ENCODE measurements at regions not wholly inside any gene's neighbourhood (a gene's known extent, or its start where the extent isn't known, plus 50 kb on each side); places are given as distances from the start of the nearest gene placed in this dataset.
A peak's percentile ranks its signal among the peaks of the same experiment; 100 is the strongest.
"Not testable (repeated sequence)": the region's sequence is repeated elsewhere in the genome, so short reads cannot be mapped to it uniquely, and the experiment has no call there.

DNA sequence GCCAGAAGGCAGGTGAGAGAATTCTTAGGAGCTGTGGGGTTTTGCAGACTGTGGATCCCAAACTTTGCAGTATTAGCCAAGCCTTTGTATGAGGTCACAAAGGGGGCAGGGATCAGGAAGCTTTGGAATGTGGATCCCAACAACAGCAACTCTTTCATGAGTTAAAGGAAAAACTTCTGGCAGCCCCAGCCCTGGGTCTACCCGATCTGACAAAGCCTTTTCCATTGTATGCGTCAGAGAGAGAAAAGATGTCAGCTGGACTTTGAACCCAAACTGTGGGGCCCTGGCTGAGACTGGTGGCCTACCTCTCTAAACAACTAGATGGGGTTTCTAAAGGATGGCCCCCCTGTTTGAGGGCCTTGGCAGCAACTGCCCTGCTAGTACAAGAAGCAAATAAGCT lies 101.8 kb upstream of the OSBPL11 start:
- not testable (repeated sequence) for DNase-seq (ENCODE audit: low read depth in 2 of 2)

- peak in 1 of 2 donors; percentile 16 for DNase-seq (ENCODE audit: low read depth in 2 of 2)
Observed at GRCh38 chr3:125697979-125698640, 102.8 kb upstream of the OSBPL11 start.

DNA sequence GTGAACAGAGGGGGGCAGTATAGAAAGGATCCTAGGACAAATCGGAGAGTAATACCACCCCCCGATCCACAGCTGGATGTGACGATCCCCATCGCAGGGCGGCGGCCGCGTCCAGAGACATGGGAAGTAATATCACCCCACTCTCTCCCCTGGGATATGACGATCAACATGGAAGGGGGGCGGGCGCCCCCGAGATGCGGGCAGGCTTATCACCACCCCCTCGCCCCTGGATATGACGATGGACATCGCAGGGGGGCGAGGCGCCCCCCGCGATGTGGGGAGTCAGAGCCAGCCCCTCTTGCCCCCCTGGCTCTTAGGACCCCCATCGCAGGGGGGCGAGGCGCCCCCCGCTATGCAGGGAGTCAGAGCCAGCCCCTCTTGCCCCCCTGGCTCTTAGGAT lies 120.4 kb upstream of the OSBPL11 start:
- DNase-seq (ENCODE audit: low read depth in 2 of 2) = no peak

DNA sequence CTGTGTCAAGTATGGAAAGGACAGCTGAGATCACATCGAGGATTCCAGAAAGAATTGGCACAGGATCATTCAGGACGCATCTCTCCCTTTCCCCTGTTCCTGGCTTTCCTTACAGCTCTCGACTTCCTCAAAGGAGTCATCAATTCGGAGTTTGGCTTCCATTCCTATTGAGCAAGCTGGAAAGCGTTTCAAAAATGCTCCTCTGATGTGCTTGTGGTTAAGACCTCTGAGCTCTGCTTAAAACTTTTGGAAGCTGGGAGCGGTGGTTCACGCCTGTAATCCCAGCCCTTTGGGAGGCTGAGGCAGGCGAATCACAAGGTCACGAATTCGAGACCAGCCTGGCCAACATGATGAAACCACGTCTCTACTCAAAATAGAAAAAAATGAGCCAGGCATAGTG lies 136.9 kb upstream of the OSBPL11 start:
- DNase-seq (ENCODE audit: low read depth in 2 of 2) = not testable (repeated sequence)

GRCh38 chr3:125741991-125742718 lies 146.9 kb upstream of the OSBPL11 start:
- DNase-seq (ENCODE audit: low read depth in 2 of 2) = not testable (repeated sequence)

- peak in 1 of 2 donors; percentile 12 for DNase-seq (ENCODE audit: low read depth in 2 of 2)
Observed at GRCh38 chr3:125742845-125743244, 147.5 kb upstream of the OSBPL11 start.

- not testable (repeated sequence) for DNase-seq (ENCODE audit: low read depth in 2 of 2)
Observed at GRCh38 chr3:125757050-125757449, 161.8 kb upstream of the OSBPL11 start.

DNA sequence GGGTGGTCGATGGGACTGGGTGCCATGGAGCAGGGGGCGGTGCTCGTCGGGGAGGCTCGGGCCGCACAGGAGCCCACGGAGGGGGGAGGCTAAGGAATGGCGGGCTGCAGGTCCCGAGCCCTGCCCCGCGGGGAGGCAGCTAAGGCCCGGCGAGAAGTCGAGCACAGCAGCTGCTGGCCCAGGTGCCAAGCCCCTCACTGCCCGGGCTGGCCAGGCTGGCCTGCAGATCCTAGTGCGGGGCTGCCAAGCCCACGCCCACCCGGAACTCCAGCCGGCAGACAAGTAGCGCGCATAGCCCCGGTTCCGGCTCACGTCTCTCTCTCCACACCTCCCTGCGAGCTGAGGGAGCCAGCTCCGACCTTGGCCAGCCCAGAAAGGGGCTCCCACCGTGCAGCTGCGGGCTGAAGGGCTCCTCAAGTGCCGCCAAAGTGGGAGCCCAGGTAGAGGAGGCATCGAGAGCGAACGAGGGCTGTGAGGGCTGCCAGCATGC lies 163.4 kb upstream of the OSBPL11 start:
- DNase-seq (ENCODE audit: low read depth in 2 of 2) = not testable (repeated sequence)

- DNase-seq (ENCODE audit: low read depth in 2 of 2) = not testable (repeated sequence)
Observed at GRCh38 chr3:125762601-125763000, 167.3 kb upstream of the OSBPL11 start.

DNA sequence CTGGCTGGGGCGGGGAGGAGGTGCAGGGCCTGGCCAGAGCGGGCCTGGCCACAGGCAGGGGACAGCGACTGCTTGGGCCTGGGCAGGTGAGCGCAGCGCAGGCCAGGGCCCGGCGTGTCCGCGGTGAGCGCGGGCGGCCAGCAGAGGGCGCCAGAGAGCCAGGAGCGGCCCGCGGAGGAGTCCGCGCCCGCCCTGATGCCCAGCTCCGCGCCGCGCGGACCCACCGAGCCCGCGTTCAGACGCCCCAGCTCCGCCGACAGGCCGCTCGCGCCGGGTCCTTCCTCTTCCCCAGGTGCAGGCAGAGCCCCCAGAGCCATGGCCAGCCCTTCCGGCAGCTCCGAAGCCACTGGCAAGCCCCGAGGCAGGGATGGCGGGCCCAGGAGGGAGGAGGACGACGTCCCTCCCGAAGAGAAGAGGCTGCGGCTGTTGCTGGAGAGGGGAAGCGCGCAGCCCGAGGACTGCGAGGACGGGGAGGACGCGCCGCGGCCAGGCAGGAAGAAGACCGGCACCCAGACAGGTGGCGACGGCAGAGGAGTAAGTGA lies 171.1 kb upstream of the OSBPL11 start:
- DNase-seq (ENCODE audit: low read depth in 2 of 2) = peak; percentile 48 to 69

DNA sequence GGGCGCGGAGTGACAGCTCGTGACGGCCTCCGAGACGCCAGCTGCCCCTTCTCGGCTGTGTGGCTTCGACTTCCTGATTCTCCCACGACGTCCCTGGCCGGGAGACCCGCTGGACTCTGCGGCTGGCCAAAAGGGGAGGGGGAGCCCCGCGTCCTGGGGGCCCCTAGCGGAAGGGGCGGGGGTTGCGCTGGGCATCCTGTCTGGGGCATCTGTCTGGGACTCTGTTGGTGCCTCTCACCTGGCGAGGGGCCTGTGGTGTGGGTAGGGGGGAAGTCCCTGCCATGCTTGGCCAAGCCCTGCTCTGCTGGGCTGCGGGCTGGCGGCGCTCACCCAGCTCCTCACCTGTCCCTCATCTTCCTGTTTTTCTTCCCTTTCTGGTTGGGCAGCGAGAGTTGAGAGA lies 171.6 kb upstream of the OSBPL11 start:
- not testable (repeated sequence) for DNase-seq (ENCODE audit: low read depth in 2 of 2)

DNA sequence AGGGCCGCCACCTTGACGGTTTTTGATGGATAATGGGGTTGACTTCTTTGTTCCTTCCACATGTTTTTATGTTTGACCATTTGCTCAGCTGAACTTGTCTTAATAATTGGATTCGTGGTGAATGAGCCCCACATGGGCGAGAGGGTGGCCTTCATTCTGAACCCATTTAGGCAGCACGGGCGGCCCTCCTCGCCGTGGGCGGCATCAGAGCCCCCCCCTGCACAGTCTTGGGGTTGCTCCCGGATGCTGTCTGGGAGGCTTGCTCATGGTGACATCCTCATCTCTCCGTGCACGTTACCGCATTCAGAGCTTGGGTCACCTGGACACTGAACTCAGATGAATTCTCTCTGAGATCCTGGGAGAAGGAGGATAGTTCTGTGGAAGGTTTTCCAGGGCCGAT lies 172.3 kb upstream of the OSBPL11 start:
- DNase-seq (ENCODE audit: low read depth in 2 of 2) = no peak

- DNase-seq (ENCODE audit: low read depth in 2 of 2) = not testable (repeated sequence)
Observed at GRCh38 chr3:125768821-125769220, 173.5 kb upstream of the OSBPL11 start.

DNA sequence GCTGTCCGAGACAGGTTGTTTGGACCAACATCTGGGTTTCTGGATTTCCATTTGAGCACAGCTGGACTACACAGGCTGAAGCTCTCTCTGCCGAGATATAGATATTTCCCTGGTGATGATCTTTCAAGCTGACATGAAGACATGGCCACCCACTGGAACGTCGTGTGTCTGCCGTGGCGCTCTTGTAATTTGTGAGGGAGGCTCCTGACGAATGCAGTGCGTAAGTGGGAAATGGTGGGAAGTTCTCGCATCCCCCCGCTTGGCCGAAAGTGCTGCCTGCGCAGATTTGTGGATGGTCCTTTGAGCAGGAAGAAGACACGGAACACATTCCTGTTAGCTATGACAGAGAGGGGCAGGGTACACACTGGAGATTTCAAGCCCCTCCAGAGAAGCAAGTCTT lies 176.2 kb upstream of the OSBPL11 start:
- not testable (repeated sequence) for DNase-seq (ENCODE audit: low read depth in 2 of 2)

- DNase-seq (ENCODE audit: low read depth in 2 of 2) = not testable (repeated sequence)
Observed at GRCh38 chr3:125774433-125775034, 179.2 kb upstream of the OSBPL11 start.

DNA sequence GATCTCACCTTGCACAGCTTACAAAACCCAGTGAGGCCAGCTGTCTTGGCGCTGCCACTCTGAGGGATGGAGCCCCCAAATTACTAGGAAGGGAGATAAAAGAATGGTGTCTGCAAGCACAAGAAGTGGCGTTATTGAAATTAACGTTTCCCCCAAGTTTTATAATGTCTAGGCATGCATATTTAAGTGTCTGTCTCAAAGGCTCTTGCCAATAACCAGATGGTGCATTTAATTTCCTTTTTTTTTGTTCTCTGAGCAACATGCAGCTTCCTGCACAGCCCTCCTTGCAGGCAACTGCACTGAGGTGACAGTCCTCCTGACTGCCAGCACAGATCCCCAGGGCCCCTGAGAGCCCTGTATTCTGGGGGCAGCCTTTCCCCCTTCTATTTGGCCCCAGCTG lies 179.8 kb upstream of the OSBPL11 start:
- not testable (repeated sequence) for DNase-seq (ENCODE audit: low read depth in 2 of 2)

DNA sequence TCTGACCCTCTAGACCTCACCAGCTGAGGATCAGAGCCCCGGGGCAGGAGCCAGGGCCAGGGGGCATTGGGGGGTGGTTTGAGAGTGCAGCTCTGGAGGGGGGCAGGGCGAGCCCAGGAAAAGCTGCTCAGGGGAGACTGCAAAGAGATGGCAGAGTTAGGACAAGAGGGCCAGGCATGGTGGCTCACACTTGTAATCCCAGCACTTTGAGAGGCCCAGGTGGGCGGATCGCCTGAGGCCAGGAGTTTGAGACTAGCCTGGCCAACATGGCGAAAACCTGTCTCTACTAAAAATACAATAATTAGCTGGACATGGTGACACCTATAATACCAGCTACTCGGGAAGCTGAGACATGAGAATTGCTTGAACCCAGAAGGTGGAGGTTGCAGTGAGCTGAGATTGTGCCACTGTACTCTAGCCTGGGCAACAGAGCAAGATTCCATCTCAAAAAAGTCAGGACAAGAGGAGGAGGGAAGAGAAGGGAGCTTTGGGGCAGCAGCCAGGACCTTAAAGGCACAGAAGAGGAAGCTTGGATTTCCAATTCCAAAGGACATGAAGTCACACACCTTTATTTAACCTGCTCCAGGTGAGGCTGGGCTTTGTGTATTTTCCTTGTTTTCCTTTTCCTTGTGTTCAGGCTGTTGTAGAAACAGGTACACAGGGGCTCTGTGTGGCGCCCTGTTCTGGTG lies 180.5 kb upstream of the OSBPL11 start:
- not testable (repeated sequence) for DNase-seq (ENCODE audit: low read depth in 2 of 2)

DNA sequence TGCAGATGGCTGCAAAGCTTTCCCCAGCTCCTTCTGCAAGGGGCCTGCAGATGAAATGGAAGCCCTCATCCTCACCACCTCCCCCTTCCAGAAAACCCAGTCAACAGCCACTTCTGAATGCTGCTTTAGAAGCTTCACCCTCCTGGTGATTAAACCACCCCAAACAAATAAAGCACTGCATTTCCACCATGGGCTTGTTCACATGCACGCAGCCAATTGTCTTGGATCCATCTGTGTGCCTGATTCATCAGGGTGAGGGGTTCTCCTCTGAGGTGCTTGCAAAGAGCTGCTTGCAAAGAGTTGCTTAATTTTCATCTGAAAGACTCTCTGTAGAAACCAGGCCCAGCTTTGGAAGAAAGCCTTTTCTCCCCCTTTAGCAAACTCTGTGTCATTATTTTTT lies 184.0 kb upstream of the OSBPL11 start:
- not testable (repeated sequence) for DNase-seq (ENCODE audit: low read depth in 2 of 2)

DNA sequence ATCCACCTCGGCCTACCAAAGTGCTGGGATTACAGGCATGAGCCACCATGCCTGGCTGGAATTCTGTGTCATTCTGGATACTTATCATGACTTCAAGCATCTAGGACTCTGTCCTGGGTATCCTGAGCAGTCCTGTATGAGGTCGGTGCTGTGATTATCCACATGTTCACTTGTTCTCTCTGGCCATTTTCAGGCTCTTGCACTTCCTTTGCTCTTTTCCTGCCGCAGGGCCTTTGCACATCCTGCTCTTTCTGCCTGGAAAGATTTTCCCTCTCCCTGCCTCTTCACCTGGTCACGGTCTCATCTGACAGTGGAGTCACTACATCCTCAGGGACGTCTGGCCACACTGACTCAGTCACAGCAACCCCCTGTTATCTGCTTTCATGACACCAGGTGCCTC lies 184.6 kb upstream of the OSBPL11 start:
- DNase-seq (ENCODE audit: low read depth in 2 of 2) = not testable (repeated sequence)

GRCh38 chr3:125781678-125782077 lies 186.4 kb upstream of the OSBPL11 start:
- DNase-seq (ENCODE audit: low read depth in 2 of 2) = not testable (repeated sequence)

DNA sequence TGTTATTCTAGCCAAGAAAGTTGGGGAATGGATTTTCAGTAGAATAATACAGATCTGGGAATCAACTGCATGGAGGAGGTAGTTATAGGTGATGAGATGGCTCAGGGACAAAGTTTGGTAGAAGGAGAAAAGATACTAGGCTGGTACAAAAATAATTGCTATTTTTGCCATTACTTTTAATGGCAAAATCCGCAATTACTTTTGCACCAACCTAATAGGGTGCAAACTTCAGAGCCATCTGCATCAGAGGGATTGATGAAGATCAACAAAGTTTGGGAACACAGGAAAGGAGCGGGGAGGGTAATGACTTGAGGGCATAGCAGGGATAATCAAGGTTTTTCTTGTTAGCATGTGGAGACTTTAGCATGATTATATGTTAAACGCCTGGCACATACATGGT lies 178.7 kb upstream of the ROPN1B start:
- DNase-seq (ENCODE audit: low read depth in 2 of 2) = not testable (repeated sequence)

DNA sequence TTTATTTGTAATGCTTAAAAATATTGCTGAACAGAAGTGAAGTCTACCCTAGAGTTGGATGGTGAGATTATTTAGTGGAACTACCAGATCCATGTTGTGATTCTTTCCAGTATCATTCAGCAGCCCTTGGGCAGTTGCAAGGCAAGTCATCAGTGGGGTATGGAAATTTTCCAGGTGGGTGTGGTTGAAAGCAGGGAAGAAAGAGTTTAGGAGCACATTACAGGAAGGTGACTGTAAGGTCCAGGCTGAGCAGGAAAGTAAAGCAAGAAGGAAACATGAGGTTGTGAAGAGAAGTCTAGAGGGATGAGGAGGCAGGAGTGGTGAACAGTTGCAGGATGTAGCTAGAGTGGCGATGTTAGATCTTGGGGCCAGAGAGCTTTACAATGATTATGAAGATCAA lies 178.0 kb upstream of the ROPN1B start:
- not testable (repeated sequence) for DNase-seq (ENCODE audit: low read depth in 2 of 2)

Measured in stimulated activated CD4-positive, alpha-beta T cell treated with anti-CD3 and anti-CD28 coated beads, Interleukin-1b, Interleukin-23, amount 100 ng/mL, for 4 hours (primary cell).